ENCODE measurements at regions not wholly inside any gene's neighbourhood (a gene's known extent, or its start where the extent isn't known, plus 50 kb on each side); places are given as distances from the start of the nearest gene placed in this dataset.

DNA sequence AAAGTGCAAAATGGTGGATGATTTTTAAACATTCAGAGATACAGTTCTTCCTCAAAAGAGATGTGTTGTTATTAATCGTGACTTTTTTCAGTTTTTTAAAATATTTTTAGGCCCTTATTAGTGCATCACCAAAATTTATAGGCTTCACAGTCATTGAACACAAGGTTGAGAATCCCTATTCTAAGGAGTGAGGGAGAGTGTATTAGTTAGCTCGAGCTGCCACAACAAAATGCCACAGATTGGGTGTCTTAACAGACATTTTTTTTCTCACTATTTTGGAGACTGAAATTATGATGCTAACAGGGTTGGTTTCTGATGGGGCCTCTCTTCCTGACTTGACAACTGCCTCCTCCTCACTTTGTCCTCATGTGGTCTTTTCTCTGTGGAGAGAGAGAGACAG, 145.9 kb upstream of the TPRG1 start:
- TF ChIP-seq, protein P1, sequence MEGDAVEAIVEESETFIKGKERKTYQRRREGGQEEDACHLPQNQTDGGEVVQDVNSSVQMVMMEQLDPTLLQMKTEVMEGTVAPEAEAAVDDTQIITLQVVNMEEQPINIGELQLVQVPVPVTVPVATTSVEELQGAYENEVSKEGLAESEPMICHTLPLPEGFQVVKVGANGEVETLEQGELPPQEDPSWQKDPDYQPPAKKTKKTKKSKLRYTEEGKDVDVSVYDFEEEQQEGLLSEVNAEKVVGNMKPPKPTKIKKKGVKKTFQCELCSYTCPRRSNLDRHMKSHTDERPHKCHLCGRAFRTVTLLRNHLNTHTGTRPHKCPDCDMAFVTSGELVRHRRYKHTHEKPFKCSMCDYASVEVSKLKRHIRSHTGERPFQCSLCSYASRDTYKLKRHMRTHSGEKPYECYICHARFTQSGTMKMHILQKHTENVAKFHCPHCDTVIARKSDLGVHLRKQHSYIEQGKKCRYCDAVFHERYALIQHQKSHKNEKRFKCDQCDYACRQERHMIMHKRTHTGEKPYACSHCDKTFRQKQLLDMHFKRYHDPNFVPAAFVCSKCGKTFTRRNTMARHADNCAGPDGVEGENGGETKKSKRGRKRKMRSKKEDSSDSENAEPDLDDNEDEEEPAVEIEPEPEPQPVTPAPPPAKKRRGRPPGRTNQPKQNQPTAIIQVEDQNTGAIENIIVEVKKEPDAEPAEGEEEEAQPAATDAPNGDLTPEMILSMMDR (IDR thresholded peaks at IDR 0.05), result no peak
- no peak for TF ChIP-seq POLR2A (IDR thresholded peaks at IDR 0.05)
